Breast epithelium (tissue), 3 donors: ENCODE measurements at regions not wholly inside any gene's neighbourhood (a gene's known extent, or its start where the extent isn't known, plus 50 kb on each side); places are given as distances from the start of the nearest gene placed in this dataset.

Source experiments
- POLR2AphosphoS5 ChIP-seq, 3 donors: sonication (generic); formaldehyde crosslinking; IDR thresholded peaks; one replicate each; pipeline ENCODE4 v1.6.1; 2017; ENCODE audit warnings: antibody characterized with exemption in 3 of 3
- TF ChIP-seq, protein P1 (sequence below), 3 donors: fragments of 450-650 bp; IDR thresholded peaks; one replicate each; pipeline ENCODE4 v1.5.1; 2016 to 2017; ENCODE audit warnings: antibody characterized with exemption in 3 of 3, mild to moderate bottlenecking in 3 of 3, moderate library complexity in 3 of 3

DNA sequence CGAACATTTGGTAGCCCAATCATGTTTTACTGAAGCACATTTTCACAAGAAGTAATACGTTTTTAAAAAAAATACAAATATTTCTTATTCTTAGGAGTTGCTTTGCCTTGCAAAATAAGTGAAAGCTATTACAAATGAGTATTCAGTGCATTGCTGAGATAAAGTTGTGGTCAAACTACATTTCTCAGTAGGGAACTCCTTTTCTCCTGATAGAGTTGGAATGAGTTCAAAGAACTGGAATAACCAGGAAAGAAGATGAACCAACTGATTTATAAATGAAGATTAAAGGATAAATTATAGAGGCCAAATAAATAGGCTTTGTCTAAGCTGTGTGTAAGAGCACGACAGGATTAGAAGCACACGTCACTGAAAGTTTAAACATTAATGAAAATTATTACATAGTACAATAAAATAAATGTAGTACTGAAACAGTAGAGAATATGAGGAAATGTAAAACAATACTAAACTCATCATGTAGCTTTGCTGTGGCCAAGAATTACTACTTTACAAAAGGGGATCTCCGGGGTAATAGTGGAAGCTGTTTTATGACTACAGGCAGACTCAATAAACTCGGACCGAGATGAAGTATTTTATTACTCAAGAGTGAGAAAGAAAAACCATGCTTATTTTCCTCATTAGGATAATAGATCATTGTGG, 73.6 kb downstream of the KCNJ2 start:
- TF ChIP-seq, protein P1, sequence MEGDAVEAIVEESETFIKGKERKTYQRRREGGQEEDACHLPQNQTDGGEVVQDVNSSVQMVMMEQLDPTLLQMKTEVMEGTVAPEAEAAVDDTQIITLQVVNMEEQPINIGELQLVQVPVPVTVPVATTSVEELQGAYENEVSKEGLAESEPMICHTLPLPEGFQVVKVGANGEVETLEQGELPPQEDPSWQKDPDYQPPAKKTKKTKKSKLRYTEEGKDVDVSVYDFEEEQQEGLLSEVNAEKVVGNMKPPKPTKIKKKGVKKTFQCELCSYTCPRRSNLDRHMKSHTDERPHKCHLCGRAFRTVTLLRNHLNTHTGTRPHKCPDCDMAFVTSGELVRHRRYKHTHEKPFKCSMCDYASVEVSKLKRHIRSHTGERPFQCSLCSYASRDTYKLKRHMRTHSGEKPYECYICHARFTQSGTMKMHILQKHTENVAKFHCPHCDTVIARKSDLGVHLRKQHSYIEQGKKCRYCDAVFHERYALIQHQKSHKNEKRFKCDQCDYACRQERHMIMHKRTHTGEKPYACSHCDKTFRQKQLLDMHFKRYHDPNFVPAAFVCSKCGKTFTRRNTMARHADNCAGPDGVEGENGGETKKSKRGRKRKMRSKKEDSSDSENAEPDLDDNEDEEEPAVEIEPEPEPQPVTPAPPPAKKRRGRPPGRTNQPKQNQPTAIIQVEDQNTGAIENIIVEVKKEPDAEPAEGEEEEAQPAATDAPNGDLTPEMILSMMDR (IDR thresholded peaks at IDR 0.05), result no peak
- no peak for TF ChIP-seq POLR2AphosphoS5 (IDR thresholded peaks at IDR 0.05)
